Kasumi-1 (cell line): ENCODE measurements at regions not wholly inside any gene's neighbourhood (a gene's known extent, or its start where the extent isn't known, plus 50 kb on each side); places are given as distances from the start of the nearest gene placed in this dataset.
A peak's percentile ranks its signal among the peaks of the same experiment; 100 is the strongest.

Experiments
- DNase-seq, 2 experiments: peaks; one replicate each; lab custom pipeline; 2025; lab: John Stamatoyannopoulos, UW

GRCh38 chr2:5915881-5916310 is 223.7 kb downstream of the SOX11 start:
- DNase-seq = peak; percentile 5 to 15

- DNase-seq = no peak
Measured at GRCh38 chr2:5921081-5921642, 229.0 kb downstream of the SOX11 start.

DNA sequence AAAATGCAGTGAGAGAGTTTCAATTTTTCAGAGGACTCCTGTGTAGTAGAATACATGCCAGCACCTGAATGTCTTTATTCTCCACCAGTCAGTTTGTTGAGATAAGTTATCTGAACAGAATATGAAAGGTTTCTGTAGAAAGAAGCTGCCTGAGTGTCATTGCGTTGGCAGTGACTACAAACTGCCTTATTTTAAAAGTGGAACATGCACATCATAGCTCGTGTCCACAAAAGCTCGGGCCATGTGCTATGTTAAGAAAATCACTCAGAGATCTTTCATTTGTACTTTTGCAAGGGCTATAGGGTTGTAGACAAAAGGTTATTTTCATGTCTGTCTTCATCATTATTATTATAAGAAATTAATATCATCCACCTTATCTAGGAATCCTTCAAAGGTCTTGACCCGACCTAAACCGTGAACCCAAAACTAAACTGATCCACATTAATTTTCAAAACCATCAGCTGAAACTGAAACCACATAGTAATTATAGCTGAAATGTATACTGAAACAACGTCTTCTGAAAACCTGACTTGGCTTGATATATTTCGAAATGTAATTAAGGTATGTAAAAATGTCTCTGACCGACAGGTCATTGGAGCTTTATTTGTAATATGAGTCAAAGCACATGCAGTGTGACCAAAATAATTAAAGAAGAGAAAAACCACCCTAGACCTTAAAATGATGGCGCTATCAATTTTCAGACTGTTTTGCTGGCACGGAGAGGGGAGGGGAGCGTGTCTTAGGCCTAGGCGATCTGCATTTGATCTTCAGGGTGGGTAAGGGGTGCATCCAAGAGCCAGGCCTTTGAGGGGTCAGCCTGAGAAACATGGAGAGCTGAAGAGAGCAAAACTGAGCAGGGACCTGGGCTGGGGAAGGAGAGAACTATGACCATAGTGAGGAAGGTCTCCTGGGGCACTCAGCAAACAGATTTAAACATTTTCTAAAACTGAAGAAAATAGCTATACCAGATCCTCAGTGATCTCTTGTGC is 232.1 kb downstream of the SOX11 start:
- no peak for DNase-seq

DNA sequence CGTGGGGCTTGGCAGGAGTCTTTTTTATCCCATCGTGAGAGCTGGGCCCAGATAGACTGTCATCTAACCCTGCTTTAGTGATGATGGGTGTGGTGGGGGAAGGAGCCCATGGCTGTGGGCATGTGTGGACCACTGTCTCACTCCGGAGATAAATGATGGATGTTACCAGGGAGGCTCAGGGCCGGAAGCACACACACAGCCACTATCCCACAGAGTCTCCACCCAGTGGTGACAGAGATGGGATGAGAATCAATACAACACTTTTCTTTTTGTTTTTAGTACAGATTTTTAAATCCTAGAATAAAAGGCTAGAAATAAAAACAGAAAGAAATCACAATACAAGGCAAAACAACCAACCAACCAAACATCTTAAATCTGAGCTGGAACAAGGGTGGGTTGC is 233.4 kb downstream of the SOX11 start:
- DNase-seq = no peak

DNA sequence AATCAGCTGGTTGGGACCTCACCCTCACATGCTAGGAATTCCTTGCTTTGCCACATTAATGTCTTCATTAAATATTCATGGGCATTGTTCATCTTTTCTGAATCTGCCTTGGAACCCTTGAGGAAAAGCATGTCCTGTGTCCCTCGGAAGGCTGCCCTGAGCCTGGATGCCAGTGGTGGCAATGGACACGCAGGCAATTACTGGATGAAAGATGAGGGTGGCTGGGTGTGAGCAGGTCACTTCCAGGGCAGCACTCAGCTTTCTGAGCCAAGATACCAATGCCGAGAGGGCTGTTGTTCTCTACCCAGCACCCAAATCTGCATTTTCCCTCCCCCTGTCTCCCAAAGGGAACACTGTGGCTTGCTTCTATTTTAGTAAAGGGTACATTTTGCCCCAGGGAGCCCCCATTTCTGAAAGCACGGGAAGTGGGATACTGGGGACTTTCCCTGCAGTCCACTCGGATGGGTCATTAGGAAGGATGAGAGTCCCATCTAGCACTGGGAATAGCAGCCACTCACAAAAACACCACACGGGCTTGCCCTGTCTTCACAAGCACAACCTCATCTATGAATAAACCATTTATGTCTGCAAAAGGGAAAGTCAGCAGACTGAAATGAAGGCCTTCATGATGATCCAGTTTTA is 234.8 kb downstream of the SOX11 start:
- DNase-seq = no peak

DNA sequence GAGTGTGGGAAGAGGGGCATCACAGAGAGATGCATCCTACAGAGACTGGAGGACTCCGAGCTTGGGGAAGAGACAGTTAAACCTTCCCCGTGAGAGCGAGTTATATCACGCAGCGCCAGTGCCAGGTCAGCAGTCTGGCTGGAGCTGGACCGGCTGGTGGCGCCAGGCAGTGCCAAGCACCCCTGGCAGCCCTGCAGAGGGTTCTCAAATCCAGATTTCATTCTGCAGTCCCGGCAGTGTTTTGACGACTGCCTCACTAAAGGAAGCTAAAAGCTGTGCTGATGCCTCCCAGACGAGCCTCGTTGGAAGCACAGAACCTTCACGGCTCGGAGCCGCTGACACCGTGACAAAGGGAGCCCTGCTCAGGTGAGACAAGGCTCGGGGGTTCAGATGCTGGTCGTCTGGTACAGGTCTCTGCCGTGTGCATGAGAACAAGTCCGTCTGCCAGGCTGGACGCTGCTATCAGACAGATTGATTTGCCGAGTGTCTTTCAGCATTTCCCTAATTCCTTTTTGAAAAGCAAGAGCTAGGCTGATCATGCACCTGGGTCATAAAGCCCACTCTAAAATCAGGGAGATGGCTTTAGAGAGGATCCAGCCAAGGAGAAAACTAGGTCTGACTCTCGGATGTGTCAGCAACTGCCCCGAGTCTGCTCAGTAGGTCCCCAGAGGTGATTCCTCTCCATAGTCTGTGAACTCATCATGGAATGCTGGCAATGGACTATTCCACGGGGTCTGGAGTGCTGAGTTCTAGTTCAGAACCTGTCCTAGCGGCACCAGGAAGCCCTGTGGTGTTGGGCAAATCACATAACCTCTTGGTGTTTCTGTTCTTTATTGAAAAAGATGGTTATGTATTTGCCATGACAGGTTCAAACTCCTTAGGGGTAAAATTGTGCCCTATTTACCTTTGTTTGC is 240.6 kb downstream of the SOX11 start:
- no peak for DNase-seq

- DNase-seq = no peak
Measured at GRCh38 chr2:5933669-5934068, 241.5 kb downstream of the SOX11 start.

- DNase-seq = no peak
Measured at GRCh38 chr2:5937321-5937720, 245.1 kb downstream of the SOX11 start.

GRCh38 chr2:5937851-5938565 is 245.8 kb downstream of the SOX11 start:
- no peak for DNase-seq

DNA sequence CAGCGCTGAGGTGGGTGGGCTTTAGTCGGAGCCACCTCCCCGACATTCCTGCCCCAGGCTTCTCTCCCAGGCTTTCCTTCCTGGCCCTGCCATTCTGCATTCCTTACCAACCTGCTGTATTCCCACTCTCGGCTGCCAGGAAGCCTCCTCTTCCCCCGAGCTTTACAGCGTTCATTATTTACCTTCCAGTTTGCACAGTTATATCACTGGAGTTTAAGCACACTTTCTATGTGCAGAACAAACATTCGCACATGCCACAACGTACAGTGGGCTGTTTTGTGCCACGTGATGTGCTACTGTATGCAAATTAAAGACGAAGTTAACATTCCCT is 246.3 kb downstream of the SOX11 start:
- no peak for DNase-seq

DNA sequence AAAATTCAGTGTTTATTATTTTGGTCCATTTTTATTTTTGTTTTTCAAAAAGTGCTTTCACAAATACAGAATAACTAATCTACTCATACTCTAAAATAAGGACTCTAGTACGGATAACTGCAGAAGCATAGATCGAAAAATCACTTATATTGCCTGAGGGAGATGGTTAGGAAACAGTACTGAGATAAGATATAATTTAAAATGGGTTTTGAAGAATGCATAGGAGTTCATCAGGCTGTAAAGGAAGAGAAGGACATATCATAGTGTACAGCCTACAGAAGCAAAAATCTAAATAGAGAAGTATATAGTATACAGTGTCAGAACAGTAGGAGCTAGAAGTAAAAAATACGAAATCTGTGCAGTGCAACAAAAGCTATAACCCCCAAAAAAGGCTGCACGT is 247.4 kb downstream of the SOX11 start:
- DNase-seq = no peak

DNA sequence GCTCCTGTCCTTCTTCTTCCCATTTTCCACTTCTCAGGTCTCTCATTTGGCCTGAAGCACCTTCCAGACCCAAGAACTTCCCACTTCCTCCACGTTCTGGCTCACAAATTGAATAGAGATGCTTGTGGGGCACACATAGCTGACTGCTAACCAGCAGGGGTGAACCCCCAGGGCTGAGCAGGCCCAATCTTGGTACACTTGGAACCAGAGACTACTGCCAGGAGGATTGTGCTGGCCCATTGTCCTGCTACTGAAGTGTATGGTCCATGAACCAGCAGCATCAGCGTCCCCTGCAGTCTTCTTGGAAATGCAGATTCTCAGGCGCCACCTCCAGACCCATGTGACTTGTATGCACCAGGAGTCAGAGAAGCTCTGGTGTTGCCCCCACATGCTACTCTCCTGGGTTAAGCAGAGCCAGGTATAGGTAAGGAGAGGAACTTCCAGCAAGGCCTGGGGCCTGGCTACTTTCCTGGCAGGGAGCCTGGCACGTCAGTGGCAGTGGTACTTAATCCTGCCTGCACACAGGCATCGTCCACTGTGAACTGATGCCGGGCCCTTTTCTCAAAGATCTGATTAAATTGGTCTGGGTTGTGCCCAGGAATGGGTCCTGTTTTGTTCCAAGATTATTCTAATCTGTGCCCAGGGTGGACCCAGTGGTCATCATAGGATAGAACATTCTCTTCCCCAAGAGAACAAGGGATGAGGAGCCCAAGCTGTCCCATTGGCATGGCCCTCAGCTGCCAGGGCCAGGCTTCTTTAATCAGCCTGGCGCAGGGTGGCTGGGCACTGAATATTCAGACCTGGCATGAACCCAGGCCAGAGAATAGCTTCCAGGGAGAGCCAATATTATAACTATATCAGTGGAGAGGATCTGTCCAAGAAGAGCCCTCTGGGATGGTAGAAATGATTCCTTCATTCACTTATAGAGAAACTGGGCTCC is 248.7 kb downstream of the SOX11 start:
- no peak for DNase-seq

GRCh38 chr2:5942204-5942603 is 250.0 kb downstream of the SOX11 start:
- no peak for DNase-seq

GRCh38 chr2:5945742-5946141 is 253.6 kb downstream of the SOX11 start:
- DNase-seq = no peak

GRCh38 chr2:5946225-5947115 is 254.3 kb downstream of the SOX11 start:
- DNase-seq = no peak

GRCh38 chr2:5950736-5951135 is 258.6 kb downstream of the SOX11 start:
- DNase-seq = no peak

DNA sequence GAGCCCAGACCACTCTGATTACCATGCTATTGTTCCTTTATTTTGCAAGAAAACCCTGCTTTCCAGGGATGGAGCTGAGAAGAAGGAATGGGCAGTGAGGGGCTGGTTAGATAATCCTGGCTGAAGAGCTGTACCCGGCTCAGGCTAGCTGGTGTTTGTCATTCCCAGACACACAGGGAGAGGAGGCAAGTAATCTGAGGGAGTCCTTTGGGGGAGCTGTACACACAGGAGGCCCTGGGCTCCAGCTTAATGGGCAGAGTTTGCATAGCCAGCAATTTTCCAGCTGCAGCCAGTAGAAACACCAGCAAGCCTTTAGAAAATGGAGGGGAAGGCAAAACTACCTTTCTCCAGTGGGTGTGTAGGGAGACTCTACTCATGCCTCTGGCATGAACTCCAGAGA is 259.3 kb downstream of the SOX11 start:
- no peak for DNase-seq

GRCh38 chr2:5953525-5953924 is 261.3 kb downstream of the SOX11 start:
- DNase-seq = no peak

- DNase-seq = no peak
Measured at GRCh38 chr2:5954509-5954908, 262.3 kb downstream of the SOX11 start.
